GM06990 (cell line): ENCODE measurements at regions not wholly inside any gene's neighbourhood (a gene's known extent, or its start where the extent isn't known, plus 50 kb on each side); places are given as distances from the start of the nearest gene placed in this dataset.

Experiments used
- DNase-seq: peaks from one replicate; pipeline ENCODE4 v3.0.0-alpha.2; 2011; ENCODE audit not compliant: insufficient read length; ENCODE audit errors: extremely low read depth
- H3K27me3 ChIP-seq: replicated peaks from 2 replicates; pipeline ENCODE4 v1.6.0; 2011; ENCODE audit warnings: low read length; ENCODE audit not compliant: control insufficient read depth, insufficient read depth
- H3K36me3 ChIP-seq: 2 replicates; pipeline ENCODE4 v1.5.1; 2011; ENCODE audit warnings: low read length; ENCODE audit not compliant: control insufficient read depth, insufficient read depth
- H3K4me3 ChIP-seq: replicated peaks from 2 replicates; pipeline ENCODE4 v1.5.1; 2011; ENCODE audit warnings: low read depth, mild to moderate bottlenecking, control low read depth, low read length
- TF ChIP-seq, protein P1 (sequence below): IDR thresholded peaks from 2 replicates; pipeline ENCODE4 v1.5.1; 2011; ENCODE audit warnings: low read length, control low read depth, mild to moderate bottlenecking, inconsistent platforms; ENCODE audit not compliant: insufficient read depth, poor library complexity, severe bottlenecking

DNA sequence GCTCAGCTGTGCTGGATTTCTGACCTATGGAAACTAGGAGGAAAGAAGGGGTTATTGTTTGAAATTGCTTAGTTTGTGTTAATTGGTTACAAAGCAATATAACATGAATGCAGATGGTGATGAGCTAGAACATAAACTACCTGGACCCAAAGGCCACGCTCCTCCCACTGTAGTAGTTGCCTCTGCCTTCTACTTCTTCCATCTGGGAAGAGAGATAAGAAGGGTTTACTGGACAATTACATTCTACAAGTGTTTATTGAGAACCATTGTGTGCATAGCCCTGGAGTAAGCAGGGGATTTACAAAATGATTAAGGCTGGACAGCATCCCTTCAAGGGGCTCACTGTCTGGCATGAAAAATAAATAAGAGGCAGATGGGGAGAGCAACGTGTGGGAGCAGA, 355.3 kb upstream of the TRPC7 start:
- Histone ChIP-seq H3K27me3 (no peaks in the 10 kb centered on the region; the same call in none of the 2 replicates), H3K36me3 (no peaks in the 10 kb centered on the region), H3K4me3 (no peak overlapping the region)
- TF ChIP-seq, protein P1, sequence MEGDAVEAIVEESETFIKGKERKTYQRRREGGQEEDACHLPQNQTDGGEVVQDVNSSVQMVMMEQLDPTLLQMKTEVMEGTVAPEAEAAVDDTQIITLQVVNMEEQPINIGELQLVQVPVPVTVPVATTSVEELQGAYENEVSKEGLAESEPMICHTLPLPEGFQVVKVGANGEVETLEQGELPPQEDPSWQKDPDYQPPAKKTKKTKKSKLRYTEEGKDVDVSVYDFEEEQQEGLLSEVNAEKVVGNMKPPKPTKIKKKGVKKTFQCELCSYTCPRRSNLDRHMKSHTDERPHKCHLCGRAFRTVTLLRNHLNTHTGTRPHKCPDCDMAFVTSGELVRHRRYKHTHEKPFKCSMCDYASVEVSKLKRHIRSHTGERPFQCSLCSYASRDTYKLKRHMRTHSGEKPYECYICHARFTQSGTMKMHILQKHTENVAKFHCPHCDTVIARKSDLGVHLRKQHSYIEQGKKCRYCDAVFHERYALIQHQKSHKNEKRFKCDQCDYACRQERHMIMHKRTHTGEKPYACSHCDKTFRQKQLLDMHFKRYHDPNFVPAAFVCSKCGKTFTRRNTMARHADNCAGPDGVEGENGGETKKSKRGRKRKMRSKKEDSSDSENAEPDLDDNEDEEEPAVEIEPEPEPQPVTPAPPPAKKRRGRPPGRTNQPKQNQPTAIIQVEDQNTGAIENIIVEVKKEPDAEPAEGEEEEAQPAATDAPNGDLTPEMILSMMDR = no peak
- DNase-seq = no peak

DNA sequence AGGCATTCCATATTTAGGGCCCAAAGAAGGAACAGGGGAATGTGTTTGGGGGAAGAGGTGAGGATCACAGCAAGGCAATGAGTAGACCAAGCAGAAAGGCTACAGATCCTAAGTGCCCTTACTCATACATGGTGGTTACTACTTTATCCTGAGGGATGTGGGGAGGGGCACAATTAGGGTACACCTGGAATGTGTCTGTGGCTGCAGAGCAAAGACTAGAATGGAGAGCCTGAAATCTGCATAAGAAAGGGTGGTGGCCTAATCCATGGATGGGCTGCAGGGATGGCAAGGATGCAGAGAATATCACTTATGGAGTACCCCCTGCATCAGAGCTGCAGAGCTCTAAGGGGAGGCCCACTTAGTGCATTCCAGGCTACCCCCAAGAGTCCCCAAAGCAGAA, 352.6 kb upstream of the TRPC7 start:
- TF ChIP-seq, protein P1 = no peak
- Histone ChIP-seq H3K27me3 (no peaks in the 10 kb centered on the region; the same call in 1 of the 2 replicates), H3K4me3 (no peak overlapping the region), H3K36me3 (no peaks in the 10 kb centered on the region)
- DNase-seq = no peak

DNA sequence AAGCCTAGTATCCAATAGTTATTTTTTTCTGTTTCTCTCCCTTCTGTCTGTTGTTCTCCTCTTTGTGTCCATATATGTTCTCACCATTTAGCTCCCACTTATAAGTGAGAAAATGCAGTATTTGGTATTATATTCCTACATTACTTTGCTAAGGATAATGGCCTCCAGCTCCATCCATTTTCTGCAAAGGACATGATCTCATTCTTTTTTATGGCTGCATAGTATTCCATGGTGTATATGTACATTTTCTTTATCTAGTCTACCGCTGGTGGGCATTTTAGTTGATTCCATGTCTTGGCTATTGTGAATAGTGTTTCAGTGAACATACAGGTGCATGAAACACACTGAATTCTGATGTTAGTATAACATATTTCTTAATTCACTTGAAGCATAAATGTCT, 348.9 kb upstream of the TRPC7 start:
- no peak for DNase-seq
- Histone ChIP-seq H3K36me3 (no peaks in the 10 kb centered on the region), H3K4me3 (no peak overlapping the region), H3K27me3 (no peaks in the 10 kb centered on the region)
- TF ChIP-seq, protein P1 = no peak

DNA sequence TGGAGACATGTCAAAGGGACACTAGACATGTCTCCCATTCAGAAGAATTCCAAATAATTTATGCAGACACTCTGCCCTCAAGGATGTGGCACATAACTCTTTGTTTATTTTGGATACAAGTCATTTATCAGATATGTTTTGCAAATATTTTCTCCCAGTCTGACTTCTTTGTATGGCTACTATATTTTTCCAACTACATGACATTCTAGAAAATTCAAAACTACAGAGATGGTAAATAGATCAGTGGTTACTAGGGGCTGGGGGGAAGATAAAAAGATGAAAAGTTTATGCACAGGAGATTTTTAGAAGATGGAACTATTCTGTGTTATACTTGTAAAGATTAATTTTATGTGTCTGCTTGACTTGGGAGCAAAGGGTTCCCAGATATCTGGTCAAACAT, 347.3 kb upstream of the TRPC7 start:
- TF ChIP-seq, protein P1 = no peak
- no peak overlapping the region for H3K4me3 ChIP-seq
- no peaks in the 10 kb centered on the region for H3K36me3 ChIP-seq
- H3K27me3 ChIP-seq = no peaks in the 10 kb centered on the region
- DNase-seq = no peak

DNA sequence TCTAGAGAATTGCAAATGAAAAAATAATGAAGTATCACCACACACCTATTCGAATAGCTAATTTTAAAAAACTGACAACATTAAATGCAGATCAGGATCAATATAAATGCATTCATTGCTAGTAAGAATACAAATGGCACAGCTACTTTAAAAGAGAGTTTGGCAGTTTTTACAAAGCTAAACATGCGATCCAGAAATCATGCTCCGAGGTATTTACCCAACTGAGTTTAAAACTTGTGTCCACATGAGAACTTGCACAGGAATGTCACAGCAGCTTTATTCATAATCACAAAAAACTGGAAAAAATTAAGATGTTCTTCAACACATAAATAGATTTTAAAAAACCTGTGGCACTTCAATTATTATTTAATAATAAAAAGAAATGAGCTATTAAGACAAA, 345.5 kb upstream of the TRPC7 start:
- TF ChIP-seq, protein P1 = no peak
- no peak for DNase-seq
- Histone ChIP-seq H3K27me3 (no peaks in the 10 kb centered on the region), H3K36me3 (no peaks in the 10 kb centered on the region), H3K4me3 (no peak overlapping the region)

DNA sequence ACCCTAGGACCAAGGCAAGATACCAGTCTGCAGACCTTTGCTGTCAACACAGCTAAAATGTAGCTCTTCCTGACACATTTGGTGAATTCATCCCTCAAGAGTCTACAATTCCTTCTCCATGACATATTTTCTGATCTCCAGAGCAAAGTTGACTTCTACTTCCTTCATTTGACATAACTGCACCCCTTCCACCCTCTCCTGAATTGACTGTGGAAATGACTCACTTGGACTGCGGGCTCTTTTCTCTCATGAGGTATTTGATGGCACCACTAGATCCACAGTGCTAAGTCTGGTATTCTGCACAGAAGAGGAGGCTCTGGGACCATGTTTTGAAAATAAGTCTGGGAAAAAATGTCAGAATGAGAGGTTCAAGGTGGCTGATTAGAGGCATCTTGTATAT, 338.4 kb upstream of the TRPC7 start:
- TF ChIP-seq, protein P1 = no peak
- Histone ChIP-seq H3K4me3 (no peak overlapping the region), H3K36me3 (no peaks in the 10 kb centered on the region), H3K27me3 (no peaks in the 10 kb centered on the region)
- DNase-seq = no peak
